BLaER1 (cell line): ENCODE measurements at regions not wholly inside any gene's neighbourhood (a gene's known extent, or its start where the extent isn't known, plus 50 kb on each side); places are given as distances from the start of the nearest gene placed in this dataset.

ENCODE experiments used
- H3K27ac ChIP-seq: shearing (Covaris generic); formaldehyde crosslinking; 2 replicates; pipeline ENCODE4 v1.8.1; 2022
- H3K27me3 ChIP-seq: shearing (Covaris generic); formaldehyde crosslinking; 2 replicates; pipeline ENCODE4 v1.8.1; 2022
- H3K36me3 ChIP-seq: shearing (Covaris generic); formaldehyde crosslinking; 2 replicates; pipeline ENCODE4 v1.8.1; 2022
- H3K4me1 ChIP-seq: shearing (Covaris generic); formaldehyde crosslinking; 2 replicates; pipeline ENCODE4 v1.8.1; 2022
- H3K4me2 ChIP-seq: shearing (Covaris generic); formaldehyde crosslinking; 2 replicates; pipeline ENCODE4 v1.8.1; 2022
- H3K4me3 ChIP-seq: shearing (Covaris generic); formaldehyde crosslinking; 2 replicates; pipeline ENCODE4 v1.8.1; 2022
- H3K9ac ChIP-seq: shearing (Covaris generic); formaldehyde crosslinking; 2 replicates; pipeline ENCODE4 v1.8.1; 2022
- H3K9me3 ChIP-seq: shearing (Covaris generic); formaldehyde crosslinking; 2 replicates; pipeline ENCODE4 v1.8.1; 2022
- H4K20me1 ChIP-seq: shearing (Covaris generic); formaldehyde crosslinking; 2 replicates; pipeline ENCODE4 v1.8.1; 2022
- Cebpa-rat ChIP-seq: shearing (Covaris generic); IDR thresholded peaks from 2 replicates; pipeline ENCODE4 v1.8.1; 2022

DNA sequence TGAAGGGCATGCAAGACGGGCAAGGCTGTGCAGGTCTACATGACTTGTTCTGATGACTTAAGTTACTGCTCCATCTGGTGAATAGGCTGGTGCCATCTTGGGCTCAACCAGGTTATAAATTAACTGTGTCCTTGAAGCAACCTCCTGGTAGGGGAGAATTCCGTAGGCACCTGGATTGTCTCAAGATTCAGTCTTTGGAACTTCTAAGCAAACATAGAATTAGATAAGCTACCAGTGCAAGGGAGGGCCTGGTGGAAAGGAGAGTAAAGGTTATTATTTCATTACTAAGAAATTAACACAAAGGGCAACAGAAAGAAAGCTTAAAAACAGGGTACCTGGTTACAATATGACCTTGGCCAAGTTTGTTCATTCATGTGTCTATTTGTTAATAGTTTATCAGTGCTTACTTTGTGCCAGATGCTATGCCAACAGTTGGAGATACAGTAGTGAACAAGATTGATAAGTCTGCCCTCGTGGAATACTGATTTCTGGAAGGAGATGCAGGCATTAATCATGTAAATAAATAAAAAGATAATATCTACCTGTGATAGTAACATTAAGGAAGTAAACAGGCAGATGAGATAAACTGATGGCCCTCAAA lies 107.0 kb upstream of the PALS2 start:
- H4K20me1 ChIP-seq: no peaks in the 10 kb centered on the region
- no peak overlapping the region for H3K27ac ChIP-seq
- H3K4me3 ChIP-seq: no peak overlapping the region
- no peak overlapping the region for H3K9ac ChIP-seq
- no peak overlapping the region for H3K4me2 ChIP-seq
- no peak for TF ChIP-seq Cebpa-rat
- no peaks in the 10 kb centered on the region for H3K27me3 ChIP-seq
- no peaks in the 10 kb centered on the region for H3K4me1 ChIP-seq
- no peaks in the 10 kb centered on the region for H3K36me3 ChIP-seq
- no peaks in the 10 kb centered on the region for H3K9me3 ChIP-seq

DNA sequence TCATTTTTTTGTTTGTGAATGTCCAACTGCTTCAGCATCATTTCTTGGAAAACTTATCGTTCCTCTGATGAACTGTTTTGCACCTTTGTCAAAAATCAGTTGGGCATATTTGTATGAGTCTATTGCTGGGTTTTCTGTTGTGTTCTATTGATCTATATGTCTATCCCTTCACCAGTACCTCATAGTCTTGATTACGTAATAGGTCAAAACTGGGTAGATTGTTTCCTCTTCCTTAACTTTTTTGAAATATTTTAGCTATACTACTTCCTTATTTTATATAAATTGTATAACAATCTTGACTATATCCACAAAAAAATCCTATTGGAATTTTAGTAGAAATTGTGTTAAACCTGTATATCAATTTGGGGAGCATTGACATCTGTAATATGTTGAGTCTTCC lies 104.1 kb upstream of the PALS2 start:
- TF ChIP-seq Cebpa-rat: peak; percentile 11; the same call in 1 of the 2 replicates
- no peaks in the 10 kb centered on the region for H3K9me3 ChIP-seq

DNA sequence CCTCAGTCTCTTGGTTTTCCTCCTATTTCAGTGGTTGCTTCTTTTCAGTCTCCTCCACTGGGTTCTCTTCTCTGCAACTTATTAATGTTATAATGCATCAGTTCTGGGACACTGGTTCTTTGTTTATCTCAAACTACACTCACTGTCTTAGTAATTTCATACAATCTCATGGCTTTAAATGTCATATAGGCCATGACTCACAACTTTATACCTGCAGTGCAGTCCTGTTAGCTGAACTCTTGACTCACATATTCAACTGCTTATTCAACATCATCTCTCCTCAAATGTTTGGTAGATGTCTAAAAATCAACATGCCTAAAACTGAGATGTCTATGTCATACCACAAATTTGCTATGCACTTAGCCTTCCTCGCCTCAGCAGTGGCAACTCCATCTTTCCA lies 101.2 kb upstream of the PALS2 start:
- H3K27me3 ChIP-seq: no peaks in the 10 kb centered on the region
- TF ChIP-seq Cebpa-rat: no peak
- H3K36me3 ChIP-seq: no peaks in the 10 kb centered on the region
- no peak overlapping the region for H3K4me2 ChIP-seq
- no peaks in the 10 kb centered on the region for H4K20me1 ChIP-seq
- H3K4me1 ChIP-seq: no peaks in the 10 kb centered on the region
- H3K9ac ChIP-seq: no peak overlapping the region
- no peak overlapping the region for H3K27ac ChIP-seq
- H3K9me3 ChIP-seq: no peaks in the 10 kb centered on the region
- H3K4me3 ChIP-seq: no peak overlapping the region

More for the DNA sequence above, 104.1 kb upstream of the PALS2 start:
- Histone ChIP-seq H3K36me3 (no peaks in the 10 kb centered on the region), H3K4me2 (no peak overlapping the region), H3K27me3 (no peaks in the 10 kb centered on the region), H3K4me3 (no peak overlapping the region), H3K27ac (no peak overlapping the region), H3K9ac (no peak overlapping the region), H3K4me1 (no peaks in the 10 kb centered on the region), H4K20me1 (no peaks in the 10 kb centered on the region)

DNA sequence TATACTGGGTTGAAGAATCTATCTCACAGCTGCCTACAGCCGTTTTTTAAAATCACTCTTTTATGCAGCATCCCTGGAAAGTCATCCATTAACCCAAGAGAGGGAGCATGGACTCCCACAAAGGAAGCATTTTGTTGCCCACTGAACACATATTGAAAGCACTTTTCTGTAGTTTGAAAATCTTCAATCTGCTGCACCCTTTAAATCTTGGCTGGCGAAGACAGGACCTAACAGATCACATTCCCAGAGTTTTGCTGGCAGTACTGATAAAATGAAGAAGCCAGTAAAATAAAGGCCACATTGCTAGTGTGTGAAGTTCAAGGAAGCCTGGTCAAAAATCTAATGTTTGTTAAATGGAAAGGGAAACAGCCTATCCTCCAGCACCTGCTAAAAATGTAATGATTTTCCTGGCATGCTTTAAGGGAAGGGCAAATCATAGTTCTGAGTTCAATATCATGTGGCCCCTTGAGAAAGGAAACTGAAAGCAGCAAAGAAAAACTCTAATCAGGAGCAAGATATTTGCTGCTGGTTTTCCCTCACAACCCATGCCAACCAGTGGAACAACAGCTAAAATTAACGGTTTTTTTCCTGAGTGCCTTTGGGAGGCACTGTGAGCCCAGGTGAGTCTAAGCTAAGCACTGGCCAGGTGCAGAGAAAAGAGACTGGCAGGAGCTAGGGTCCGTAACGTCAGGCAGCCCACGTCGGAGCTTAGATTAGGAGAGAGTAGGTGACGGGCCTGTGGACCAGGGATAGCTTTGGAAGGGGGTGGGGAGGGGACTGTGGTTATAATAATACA lies 97.9 kb upstream of the PALS2 start:
- Histone ChIP-seq H3K27me3 (no peaks in the 10 kb centered on the region), H3K36me3 (no peaks in the 10 kb centered on the region), H3K27ac (no peak overlapping the region), H3K4me2 (no peak overlapping the region), H3K9me3 (no peaks in the 10 kb centered on the region), H4K20me1 (no peaks in the 10 kb centered on the region), H3K4me1 (no peaks in the 10 kb centered on the region), H3K9ac (no peak overlapping the region), H3K4me3 (no peak overlapping the region)
- TF ChIP-seq Cebpa-rat: no peak

DNA sequence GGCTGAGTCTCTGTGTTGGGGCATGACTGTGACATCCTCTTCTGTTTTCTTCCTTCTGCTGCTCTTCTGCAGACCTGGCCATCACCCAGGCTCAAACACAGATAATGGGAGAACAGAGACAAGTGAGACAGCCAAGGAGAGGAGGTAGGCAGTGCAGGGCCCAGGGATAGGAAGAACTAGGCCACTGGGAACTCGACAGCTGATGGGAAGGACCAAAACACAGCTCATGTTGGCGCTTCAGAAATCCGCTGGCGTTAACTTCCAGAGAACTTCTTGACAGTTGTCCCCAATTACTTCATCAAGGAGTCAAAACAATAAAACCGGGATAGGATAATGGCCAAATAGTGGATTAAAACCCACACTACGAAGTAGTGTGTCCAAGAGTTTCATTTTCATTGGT lies 97.0 kb upstream of the PALS2 start:
- H3K4me3 ChIP-seq: no peak overlapping the region
- H3K4me1 ChIP-seq: no peaks in the 10 kb centered on the region
- no peak for TF ChIP-seq Cebpa-rat
- H3K4me2 ChIP-seq: no peak overlapping the region
- no peaks in the 10 kb centered on the region for H3K36me3 ChIP-seq
- no peak overlapping the region for H3K27ac ChIP-seq
- no peaks in the 10 kb centered on the region for H3K9me3 ChIP-seq
- no peak overlapping the region for H3K9ac ChIP-seq
- H4K20me1 ChIP-seq: no peaks in the 10 kb centered on the region
- no peaks in the 10 kb centered on the region for H3K27me3 ChIP-seq

DNA sequence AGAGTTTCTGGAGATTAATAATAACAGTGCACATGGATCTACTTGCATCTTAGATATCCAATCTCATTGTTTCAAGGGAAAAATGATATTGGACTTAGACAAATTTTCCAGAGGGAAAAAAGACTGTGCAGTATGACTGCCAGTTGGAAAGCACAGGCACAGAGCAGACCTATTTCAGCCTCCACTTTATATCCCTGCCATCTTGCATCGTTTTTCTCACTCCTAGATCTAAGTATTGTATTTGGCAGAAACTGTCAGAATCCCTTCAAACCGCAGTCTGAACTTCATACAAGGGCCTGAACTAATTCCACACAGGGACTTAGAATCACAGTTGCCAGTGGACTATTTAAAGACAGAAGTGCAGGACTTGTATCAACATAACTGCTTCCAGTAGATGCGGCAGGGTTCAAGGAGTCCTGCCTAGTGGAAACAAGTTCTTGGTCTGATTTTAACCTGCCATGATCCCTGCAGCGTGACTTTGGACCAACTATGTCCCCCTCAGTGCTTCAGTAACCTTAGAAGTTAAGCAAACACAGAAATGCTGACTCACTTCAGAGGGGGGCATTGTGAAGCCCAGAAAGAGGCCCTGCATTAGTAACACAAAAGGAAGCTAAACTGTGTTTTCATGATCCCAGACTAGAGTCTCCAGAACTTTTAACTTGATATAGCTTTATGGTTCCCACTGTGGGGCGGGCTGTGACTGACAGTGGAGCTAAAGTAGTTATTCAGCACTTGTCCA lies 95.7 kb upstream of the PALS2 start:
- Histone ChIP-seq H4K20me1 (no peaks in the 10 kb centered on the region), H3K27me3 (no peaks in the 10 kb centered on the region), H3K36me3 (no peaks in the 10 kb centered on the region), H3K4me1 (no peaks in the 10 kb centered on the region), H3K9ac (no peak overlapping the region), H3K27ac (no peak overlapping the region), H3K4me2 (no peak overlapping the region), H3K4me3 (no peak overlapping the region), H3K9me3 (no peaks in the 10 kb centered on the region)
- TF ChIP-seq Cebpa-rat: no peak

DNA sequence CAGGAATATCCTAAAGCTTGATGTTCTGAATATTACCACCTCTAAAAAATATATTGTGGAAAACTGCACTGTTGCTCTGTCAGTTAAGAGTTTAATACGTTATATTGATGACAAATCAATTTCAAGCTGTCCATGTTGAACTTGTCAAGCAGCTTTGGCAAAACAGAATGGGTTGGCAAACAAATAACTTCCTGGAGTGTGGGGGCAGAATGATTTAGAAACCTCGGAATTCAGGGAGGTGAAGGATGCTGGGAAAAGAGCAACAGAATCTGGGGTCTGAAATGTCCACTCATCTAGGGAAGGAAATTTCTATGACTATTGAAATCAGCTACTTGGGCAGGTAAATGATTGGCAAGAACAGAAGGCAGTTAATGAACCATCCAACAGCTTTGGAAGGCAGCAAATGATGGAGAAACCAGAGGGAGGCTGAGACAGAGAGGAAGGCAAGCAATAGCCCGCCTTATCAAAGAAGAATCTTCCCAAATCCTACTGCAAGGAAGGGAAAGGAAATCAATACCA lies 95.1 kb upstream of the PALS2 start:
- no peaks in the 10 kb centered on the region for H4K20me1 ChIP-seq
- no peaks in the 10 kb centered on the region for H3K4me1 ChIP-seq
- no peak overlapping the region for H3K27ac ChIP-seq
- no peak overlapping the region for H3K4me3 ChIP-seq
- no peak overlapping the region for H3K9ac ChIP-seq
- no peak for TF ChIP-seq Cebpa-rat
- H3K9me3 ChIP-seq: no peaks in the 10 kb centered on the region
- H3K36me3 ChIP-seq: no peaks in the 10 kb centered on the region
- no peak overlapping the region for H3K4me2 ChIP-seq
- H3K27me3 ChIP-seq: no peaks in the 10 kb centered on the region

DNA sequence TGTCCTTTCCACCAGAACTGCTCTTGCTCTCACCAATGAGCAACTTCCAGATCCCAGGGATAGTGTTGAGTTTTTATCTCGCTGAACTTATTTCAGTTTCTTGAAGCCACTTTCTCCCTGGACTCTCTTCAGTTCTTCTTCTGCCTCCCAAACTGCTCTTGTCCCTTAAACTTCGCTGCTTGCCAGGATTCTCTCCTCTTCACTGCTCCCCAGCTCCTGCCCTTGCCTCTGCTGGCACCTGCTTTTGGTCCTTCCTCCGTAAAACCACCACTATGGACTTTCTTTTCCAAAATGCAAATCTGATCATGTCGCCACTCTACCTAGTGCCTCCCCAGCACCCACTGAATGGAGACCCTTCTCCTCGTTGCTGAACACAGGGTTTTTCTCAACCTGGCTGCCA lies 92.8 kb upstream of the PALS2 start:
- Histone ChIP-seq H3K4me2 (no peak overlapping the region), H3K9ac (no peak overlapping the region), H3K36me3 (no peaks in the 10 kb centered on the region), H3K4me3 (no peak overlapping the region), H4K20me1 (no peaks in the 10 kb centered on the region), H3K27me3 (no peaks in the 10 kb centered on the region), H3K4me1 (no peaks in the 10 kb centered on the region), H3K27ac (no peak overlapping the region), H3K9me3 (no peaks in the 10 kb centered on the region)
- no peak for TF ChIP-seq Cebpa-rat

DNA sequence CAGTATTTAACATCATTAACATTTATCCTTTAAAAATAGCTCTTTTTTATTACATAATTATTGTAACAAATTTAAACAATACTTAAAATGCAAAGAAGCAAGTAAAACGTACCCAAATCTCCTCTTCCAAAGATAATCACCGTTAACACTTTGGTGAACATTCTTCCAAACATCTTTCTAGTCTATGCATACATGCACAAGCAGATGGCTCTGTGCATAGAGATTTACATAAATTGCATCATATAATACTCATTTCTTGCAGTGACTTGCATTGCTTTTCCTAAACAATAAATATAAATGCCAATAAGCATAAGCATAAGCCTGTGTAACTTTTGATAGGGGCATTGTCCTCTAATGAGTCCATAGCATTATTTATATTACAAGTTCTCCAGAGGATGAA lies 89.4 kb upstream of the PALS2 start:
- H4K20me1 ChIP-seq: no peaks in the 10 kb centered on the region
- H3K27ac ChIP-seq: no peak overlapping the region
- no peaks in the 10 kb centered on the region for H3K36me3 ChIP-seq
- TF ChIP-seq Cebpa-rat: no peak
- no peaks in the 10 kb centered on the region for H3K4me1 ChIP-seq
- no peak overlapping the region for H3K4me2 ChIP-seq
- no peaks in the 10 kb centered on the region for H3K9me3 ChIP-seq
- H3K4me3 ChIP-seq: no peak overlapping the region
- H3K27me3 ChIP-seq: no peaks in the 10 kb centered on the region
- no peak overlapping the region for H3K9ac ChIP-seq

DNA sequence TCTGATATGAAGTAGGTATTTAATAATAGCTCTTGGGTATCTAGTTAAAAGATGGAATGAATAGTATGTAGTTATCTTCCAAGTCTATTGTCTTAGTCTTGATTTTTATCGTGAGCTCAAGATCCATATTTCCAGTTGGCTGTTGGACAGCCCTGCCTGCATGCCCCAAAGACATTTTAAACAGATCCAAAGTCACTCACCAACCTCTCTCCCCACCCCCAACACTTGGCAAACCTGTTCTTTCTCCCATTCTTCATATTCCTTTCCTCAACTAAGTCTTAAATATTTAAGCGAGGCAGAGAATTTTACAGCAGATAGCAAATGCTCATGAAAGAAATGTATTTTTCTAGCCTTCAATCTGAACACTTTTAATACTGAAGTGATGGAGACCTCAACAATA lies 80.7 kb upstream of the PALS2 start:
- no peaks in the 10 kb centered on the region for H3K27me3 ChIP-seq
- H3K9ac ChIP-seq: no peak overlapping the region
- TF ChIP-seq Cebpa-rat: no peak
- H3K27ac ChIP-seq: no peak overlapping the region
- no peaks in the 10 kb centered on the region for H3K36me3 ChIP-seq
- H3K4me2 ChIP-seq: no peak overlapping the region
- no peaks in the 10 kb centered on the region for H4K20me1 ChIP-seq
- peaks cover 5% of the 10 kb centered on the region; the same call in 1 of the 2 replicates for H3K9me3 ChIP-seq
- no peaks in the 10 kb centered on the region for H3K4me1 ChIP-seq
- no peak overlapping the region for H3K4me3 ChIP-seq
